ENCODE measurements at regions not wholly inside any gene's neighbourhood (a gene's known extent, or its start where the extent isn't known, plus 50 kb on each side); places are given as distances from the start of the nearest gene placed in this dataset.

DNA sequence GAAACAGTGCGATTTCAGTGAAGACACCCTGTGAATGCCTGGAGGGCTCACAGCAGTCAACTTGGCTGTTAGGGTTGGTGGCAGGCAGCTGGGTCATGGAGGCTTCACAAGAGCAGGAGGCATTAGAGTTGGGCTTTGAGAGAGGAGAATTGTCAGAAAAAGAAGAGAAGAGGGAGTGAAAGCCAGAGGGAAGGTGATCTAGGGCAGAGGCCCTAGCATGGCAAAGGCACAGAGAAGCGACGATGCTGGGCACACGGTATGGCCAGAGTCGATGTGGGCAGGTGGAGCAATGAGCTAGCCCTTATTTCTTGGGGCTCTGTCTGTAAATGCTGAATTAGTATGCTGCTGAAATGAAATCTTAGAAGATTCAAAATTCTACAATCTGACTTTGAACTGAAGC lies 52.6 kb upstream of the OLFM4 start:
- DNase-seq = no peak

DNA sequence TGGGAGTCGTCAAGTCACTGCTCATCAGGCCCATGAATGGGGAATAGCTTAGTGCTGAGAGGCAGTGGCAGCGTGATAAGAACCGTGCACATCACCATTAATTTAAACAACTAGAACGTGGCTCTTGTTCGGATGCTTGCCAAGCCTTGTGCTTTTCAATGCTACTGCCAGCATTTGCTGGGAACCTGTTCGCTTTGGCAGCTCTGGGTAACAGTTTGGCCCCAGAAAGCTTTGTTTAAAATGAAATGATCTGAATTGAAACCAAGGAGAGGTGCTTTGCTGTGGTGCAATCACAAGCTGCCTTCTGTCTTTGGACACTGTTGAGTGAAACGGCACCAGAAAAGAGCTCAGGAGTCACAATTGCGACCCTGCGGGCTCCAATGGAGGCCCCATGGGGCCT lies 53.5 kb upstream of the OLFM4 start:
- DNase-seq = no peak

DNA sequence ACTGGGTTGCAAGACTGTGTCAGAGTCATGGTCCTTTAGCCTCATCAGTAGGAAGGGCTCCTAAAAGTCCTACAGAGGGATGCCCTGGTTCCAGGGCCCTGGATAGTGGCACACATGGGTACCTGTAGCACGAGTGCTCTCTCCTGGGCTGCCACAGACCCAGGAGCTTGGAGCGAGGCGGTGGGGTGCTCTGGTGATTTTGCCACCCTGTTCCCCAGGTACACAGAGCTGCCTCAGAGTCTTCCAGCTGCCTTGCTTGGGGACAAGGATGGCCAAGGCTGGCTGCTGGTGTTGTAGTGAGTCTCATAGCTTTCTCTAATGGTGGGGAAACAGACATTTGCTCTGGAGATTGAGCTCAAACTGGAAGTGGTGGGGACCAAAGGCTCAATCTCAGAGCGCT lies 53.9 kb upstream of the OLFM4 start:
- DNase-seq = no peak

DNA sequence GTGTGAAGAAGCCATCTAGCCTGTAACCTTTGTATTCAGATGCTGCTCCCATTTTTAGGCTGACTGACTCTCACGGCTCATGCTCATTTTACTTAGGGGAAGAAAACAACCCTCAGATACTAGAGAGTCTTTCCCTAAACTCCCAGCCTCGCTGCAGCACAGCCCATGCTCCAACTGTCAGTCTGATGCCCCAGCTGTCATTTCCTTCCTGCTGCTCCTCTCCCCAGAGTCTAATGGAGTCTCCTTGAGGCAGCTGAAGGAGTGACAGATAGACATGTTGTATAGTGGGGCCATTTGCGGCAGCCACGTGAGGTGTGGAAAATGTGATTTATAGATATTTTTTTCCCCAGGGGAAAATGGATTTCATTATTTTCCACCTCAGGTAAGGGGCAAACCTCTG lies 59.2 kb upstream of the OLFM4 start:
- no peak for DNase-seq

- peak; percentile 37 to 82 for DNase-seq
Observed at GRCh38 chr13:52968074-52968700, 60.4 kb upstream of the OLFM4 start.

DNA sequence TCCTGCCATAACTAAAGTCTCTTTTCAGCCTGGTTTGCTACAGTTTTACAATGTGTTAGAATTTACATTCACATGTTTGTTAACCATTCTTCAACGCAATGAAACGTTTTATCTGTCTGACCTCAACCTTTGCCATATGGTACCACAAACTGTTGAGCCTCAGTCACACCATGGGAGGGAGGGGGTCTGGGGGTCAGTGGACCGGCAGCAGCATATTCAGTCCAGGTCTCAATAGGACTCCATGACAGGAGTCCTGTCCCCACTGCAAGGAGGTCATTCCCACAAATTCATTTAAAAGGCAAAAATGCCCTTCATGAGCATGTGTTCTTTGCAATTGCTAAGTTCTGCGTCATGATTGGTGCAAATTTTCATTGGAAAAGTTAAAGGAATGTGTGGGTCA lies 66.6 kb upstream of the OLFM4 start:
- no peak for DNase-seq

DNA sequence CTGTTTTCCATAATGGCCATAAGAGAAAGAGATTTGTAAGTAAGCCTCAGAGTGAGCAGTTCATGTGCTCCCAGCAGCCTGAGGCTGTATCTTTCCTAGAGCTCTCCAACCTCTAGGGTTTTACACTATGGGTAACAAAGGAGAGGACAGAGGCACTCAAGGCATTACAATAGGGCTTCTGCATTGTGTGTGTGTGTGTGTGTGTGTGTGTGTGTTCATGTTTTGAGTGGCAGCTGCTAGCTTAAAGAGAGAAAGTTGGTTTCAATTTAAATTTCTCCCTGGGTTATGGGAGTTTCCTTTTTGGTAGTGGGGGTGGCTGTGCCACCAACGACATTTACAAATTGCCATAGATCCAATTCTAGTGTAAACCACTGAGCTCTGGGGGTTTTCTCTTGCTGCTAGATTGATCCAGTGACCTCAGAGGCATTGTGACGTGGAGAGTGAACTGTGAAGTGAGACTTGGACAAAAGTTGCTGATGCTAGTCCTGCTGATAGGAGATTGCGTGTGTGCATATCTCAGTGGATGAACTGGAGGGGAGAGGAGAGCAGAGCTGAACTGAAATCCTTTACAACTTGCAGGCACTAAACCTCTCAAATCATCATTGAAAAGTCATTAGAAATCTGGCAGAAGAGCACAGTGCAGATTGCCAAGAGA lies 67.2 kb upstream of the OLFM4 start:
- no peak for DNase-seq

- DNase-seq = no peak
Observed at GRCh38 chr13:52955472-52955874, 73.1 kb upstream of the OLFM4 start.

DNA sequence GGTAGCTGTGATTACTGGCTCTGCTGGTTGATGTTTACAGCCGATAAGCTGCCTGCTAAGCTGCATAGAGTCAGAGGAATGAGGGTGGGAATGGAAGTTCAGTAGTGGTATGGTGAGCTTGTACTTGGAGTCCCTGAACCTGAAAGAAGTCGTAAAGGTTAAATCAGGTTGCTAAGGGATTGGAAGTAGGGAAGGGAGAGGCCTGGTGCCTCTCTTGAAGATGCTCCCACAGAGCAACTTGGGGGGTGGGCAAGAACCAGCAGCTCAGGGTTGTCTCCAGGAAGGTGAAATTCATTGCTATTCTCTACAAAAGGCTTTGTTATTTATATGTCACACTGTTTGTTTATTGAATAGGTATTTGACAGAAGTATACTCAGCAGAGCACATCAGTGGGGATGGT lies 73.8 kb upstream of the OLFM4 start:
- DNase-seq = no peak

DNA sequence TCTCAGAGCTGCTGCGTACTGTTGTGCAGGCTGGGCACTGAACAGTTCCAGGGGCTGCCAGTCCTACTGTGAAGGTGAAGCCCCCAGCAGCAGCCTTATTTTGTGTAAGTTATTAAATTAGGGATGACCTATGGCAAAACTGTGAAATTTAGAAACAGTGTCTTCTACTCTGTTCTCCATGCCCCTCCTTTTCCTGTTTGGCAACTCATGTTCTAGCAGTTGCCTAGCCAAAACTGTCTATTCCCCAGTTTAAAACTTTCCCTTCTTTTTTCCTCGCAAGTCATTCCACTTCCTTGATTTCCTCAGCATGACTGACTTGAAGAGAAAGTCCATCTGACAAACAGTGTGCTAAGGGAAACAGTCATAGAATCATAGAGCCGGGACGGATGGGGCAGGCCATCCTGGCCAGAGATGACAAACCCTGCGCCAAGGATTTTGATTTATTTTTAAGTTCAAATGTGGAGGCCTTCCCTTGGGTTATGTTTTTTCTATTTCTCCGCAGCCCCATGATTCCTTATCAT lies 78.1 kb upstream of the OLFM4 start:
- peak in 1 of 2 donors; percentile 10 for DNase-seq

GRCh38 chr13:52949742-52950141 lies 78.9 kb upstream of the OLFM4 start:
- peak in 1 of 2 donors; percentile 15 for DNase-seq

- DNase-seq = no peak
Observed at GRCh38 chr13:52949044-52949443, 79.6 kb upstream of the OLFM4 start.

GRCh38 chr13:52947921-52948373 lies 80.7 kb upstream of the OLFM4 start:
- peak; percentile 40 to 71 for DNase-seq

GRCh38 chr13:52945348-52945747 lies 83.3 kb upstream of the OLFM4 start:
- DNase-seq = peak; percentile 28 to 45

GRCh38 chr13:52944697-52945096 lies 83.9 kb upstream of the OLFM4 start:
- peak; percentile 11 to 38 for DNase-seq

DNA sequence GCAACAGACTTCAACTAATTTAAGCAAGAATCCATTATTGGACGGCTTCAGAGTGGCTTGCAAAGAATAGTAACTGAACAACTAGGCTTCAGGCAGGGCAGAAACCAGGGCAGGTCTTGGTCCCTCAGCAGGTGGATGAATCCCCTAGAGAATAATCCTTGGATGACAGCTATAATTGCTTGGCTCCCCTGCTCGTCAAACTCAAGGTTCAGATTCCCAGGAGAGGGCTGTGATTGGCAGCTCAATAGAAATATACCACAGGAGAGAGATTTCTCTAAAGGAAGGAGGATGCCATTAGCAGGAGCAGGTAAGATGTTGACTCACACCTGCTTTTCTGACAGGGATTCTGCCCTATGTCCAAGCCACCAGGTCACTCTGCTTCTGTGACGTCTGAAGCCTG lies 89.6 kb upstream of the PCDH8 start:
- DNase-seq = no peak

DNA sequence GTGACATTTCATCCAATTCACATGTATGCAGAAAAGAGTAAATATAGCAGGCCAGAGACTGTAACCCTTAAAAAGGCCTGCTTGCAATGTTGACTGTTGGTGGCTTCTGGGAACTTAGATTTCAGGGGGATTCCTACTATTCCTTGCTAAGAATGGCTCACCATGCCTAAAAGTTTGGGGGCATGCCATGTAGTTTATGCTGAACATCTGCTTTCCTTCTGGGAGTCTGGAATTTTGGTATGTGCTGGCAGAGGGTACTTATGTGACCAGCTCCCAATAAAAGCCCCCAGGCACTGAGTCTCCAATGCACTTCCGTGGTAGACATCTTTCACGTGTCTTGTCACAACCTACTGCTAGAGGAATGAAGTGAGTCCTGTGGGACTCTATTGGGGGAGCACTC lies 88.4 kb upstream of the PCDH8 start:
- no peak for DNase-seq

DNA sequence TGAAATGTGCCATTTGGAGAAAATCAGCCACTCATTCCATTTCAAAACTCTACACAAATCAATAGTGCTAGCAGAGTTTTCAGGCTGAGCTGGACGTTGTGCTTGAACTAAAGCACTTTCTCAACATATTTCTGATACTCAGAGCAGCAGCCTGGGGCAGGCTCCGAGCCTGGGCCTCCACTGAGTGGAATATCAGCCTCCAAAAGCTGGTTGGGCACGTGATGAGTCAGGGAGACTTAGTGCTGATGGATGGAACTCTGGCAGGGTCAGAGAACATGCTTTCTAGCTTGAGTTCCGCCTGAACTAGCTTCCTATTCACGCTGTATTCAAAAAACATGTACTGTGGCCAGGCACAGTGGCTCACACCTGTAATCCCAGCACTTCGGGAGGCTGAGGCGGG lies 85.8 kb upstream of the PCDH8 start:
- DNase-seq = no peak

GRCh38 chr13:52933547-52934210 lies 85.2 kb upstream of the PCDH8 start:
- no peak for DNase-seq

GRCh38 chr13:52933099-52933498 lies 84.7 kb upstream of the PCDH8 start:
- DNase-seq = no peak

GRCh38 chr13:52932649-52933048 lies 84.2 kb upstream of the PCDH8 start:
- DNase-seq = no peak

DNA sequence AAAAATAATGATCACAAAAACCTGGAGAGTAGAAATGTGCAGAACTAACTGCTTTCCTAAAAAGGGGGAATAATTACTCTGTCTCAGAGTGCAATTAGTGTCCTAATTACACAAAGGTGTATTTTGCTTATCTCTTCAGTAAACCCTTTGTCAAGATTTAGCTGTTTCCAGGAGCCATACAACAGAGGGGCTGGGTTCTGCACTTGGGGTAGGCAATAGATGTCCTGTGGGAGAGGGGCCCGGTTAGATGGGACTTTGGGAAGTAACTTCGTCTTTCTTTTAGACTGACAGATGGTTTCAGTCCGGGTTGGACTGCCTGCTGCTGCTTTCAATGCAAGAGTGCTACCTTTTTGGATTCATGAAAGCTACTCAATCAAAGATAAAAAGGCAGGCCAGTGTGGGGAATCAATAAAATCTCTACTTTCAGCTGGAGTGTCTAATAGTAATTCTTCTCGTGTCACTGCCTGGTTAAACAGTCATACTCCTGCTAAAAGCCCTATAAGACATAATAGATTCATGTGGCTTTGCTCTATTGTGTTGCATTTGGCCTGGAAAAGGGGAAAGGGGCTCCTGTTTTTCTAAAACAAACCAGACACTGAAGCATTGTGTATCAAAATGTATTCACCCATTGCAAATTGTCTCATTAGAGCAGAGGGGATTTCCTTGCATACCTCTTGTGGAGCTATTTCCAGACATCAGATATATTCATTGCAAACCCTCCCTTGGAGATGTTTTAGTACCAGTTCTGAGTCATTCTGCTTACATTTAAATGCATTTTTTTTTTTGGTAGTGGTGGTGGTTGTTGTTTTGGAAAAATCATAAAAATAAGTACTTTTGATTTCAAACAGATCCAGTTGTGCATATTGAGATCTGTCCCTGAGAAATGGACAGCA lies 83.3 kb upstream of the PCDH8 start:
- DNase-seq = no peak

GRCh38 chr13:52931131-52931530 lies 82.7 kb upstream of the PCDH8 start:
- no peak for DNase-seq
